ENCODE measurements at regions not wholly inside any gene's neighbourhood (a gene's known extent, or its start where the extent isn't known, plus 50 kb on each side); places are given as distances from the start of the nearest gene placed in this dataset.

DNA sequence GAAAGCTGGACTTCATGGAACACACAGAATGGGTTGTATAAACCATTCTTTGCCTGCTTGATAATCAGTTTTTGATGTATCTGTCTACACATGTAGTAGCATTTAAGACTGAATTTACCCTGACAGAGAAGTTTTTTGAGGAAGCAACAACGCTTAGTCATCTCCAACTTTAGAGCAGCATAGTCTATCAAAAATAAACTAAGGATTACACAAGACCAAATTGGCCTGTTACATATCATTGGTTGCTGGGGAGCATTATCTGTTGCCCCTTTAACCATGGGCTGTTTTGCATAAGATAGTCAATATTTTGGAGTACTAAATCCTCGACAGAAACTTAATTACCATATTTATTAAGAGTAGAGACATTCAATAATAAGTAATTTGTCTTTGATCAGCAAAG lies 347.4 kb downstream of the FAM47B start:
- TF ChIP-seq, protein P1, sequence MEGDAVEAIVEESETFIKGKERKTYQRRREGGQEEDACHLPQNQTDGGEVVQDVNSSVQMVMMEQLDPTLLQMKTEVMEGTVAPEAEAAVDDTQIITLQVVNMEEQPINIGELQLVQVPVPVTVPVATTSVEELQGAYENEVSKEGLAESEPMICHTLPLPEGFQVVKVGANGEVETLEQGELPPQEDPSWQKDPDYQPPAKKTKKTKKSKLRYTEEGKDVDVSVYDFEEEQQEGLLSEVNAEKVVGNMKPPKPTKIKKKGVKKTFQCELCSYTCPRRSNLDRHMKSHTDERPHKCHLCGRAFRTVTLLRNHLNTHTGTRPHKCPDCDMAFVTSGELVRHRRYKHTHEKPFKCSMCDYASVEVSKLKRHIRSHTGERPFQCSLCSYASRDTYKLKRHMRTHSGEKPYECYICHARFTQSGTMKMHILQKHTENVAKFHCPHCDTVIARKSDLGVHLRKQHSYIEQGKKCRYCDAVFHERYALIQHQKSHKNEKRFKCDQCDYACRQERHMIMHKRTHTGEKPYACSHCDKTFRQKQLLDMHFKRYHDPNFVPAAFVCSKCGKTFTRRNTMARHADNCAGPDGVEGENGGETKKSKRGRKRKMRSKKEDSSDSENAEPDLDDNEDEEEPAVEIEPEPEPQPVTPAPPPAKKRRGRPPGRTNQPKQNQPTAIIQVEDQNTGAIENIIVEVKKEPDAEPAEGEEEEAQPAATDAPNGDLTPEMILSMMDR (IDR thresholded peaks at IDR 0.05): no peak
- TF ChIP-seq ZFX (IDR thresholded peaks at IDR 0.05; ENCODE audit: borderline replicate concordance): no peak

All from 22Rv1 (cell line).